HUDEP-2 (cell line): ENCODE measurements at regions not wholly inside any gene's neighbourhood (a gene's known extent, or its start where the extent isn't known, plus 50 kb on each side); places are given as distances from the start of the nearest gene placed in this dataset.

Source experiments
- DNase-seq, 76 experiments: peaks; one replicate each; lab custom pipeline; 2025; ENCODE audit not compliant: unreplicated experiment in 76 of 76; lab: John Stamatoyannopoulos, UW

DNA sequence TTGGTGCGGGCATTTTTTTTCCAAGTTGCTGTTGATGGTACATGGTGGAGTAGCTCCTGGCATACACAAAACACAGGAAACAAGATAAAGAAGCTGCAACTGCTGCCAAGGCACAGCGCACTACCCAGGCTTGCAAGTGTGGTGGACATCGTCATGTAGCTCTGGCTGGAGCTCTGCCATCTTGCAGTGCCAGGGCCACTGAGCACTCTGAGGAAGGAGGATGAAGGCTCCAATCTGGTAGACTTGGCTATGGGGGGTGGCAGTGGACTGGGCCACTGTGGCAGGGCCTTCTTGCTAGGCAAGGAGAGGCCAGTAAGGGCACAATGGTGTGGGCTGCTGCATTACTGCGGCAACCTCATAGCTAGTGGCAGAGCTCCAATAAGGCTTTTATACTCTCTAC lies 263.5 kb downstream of the CENPW start:
- no peak for DNase-seq

DNA sequence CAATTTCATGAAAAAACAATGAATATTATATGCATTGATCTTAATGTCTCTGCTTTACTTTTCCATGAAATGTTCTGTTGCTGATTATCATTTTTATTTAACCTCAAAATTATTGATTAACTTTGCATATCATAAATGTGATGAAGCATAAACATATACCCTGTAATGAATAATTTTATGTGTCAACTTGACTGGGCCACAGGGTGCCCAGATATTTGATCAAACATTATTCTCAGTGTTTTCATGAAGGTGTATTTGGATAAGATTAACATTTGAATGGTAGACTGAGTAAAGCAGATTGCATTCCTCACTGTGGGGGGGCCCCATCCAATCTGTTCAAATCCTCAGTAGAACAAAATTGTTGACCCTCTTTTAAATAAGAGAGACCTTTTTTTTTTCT lies 265.2 kb downstream of the CENPW start:
- DNase-seq, result no peak

DNA sequence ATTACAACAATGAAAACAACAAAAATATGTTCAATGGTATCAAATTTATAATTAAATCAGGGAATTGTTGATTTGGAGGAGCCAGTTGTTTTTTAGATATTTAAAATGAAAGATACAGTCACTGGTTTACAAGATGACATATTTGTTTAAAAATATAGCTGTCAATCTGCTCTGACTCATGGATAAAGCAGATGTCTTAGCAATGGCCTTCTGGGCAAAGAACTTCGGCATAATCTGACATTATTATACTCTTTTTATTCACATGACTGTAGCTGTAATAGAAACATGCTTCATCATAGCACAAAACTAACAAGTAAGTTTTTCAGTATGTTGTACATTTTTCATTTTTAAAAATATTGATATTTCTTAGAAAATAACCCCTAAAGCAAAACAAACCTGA lies 267.4 kb downstream of the CENPW start:
- DNase-seq, result no peak

DNA sequence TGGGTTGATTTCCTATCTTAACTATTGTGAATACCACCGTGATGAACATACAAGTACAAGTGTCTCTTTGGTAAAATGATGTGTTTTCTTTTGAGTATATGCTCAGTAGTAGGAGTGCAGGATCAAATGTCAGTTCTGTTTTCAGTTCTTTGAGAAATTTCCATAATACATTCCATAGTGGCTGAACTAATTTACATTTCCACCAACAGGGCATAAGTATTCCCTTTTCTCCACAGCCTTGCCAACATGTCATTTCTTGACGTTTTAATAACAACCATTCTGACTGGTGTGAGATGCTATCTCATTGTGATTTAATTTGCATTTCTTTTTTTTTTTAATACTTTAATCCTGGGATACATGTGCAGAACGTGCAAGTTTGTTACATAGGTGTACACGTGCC lies 268.8 kb downstream of the CENPW start:
- no peak for DNase-seq

DNA sequence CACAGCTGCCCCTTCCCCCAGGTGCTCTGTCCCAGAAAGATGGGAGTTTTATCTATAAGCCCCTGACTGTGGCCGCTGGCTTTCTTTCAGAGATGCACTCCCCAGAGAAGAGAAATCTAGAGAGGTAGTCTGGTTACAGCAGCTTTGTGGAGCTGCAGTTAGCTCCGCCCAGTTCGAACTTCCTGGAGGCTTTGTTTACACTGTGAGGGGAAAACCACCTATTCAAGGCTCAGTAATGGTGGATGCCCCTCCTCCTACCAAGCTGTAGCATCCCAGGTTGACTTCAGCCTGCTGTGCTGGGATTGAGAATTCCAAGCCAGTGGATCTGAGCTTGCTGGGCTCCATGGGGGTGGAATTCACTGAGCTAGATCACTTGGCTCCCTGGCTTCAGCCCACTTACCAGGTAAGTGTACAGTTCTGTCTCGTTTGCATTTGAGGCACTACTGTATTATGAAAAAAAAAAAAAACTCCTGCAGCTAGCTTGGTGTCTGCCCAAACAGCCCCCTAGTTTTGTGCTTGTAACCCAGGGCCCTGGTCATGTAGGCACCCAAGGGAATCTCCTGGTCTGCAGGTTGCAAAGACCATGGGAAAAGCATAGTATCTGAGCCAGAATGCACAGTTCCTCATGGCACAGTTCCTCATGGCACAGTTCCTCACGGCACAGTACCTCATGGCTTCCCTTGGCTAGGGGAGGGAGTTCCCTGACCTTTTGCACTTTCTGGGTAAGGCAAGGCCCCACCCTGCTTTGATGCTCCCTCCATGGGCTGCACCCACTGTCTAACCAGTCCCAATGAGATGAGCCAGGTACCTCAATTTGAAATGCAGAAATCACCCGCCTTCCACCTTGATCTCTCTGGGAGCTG lies 275.0 kb downstream of the CENPW start:
- DNase-seq, result no peak

DNA sequence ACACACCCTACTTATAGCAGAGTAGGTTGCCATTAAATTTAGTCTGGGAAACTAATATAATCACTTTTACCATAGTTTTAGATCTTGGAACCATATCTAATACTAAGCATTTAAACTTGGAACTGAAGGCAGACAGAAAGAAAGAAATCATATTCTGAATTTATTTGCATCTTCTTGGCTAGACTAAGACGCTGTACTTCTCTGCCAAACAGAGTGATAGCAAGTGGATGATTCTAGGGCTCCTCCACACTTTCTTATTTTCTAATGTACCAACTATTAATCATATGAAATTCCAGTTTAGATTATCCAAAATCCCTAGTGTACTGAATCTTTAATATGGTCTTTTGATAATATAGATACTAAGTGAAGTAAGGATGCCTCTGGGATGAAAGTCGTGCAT lies 277.0 kb downstream of the CENPW start:
- DNase-seq, result no peak

DNA sequence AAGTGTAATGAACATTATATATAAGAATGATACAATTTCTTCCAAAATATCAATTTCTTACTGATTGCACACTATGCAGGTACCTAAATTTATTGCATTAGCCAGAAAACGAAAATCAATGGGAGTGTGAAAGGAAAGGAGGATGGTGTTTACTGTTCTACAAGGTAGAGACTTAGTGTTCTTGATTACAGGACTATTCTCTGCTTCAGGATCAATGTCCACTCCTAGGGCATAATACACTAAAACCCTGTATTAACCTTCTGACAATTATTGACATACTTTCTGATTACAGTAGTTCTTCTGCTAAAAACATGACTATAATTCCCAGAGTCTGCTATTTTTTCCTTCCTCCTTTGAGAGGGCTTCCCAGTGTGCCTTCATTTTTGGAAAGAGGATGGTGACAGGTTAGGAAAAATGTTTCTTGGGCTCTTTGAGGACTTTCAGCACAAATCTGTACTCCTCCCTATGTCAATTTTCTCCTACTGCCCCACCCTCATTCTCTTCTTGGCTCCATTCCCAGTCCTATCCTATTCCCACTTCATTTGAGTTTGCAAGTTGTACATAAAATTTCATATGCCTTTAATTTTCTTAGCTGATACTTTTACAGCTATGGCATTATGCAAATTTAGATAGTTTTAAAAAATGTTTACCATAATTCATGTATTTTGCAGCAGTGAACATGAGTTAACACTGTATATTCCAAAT lies 278.9 kb downstream of the CENPW start:
- DNase-seq, result no peak

DNA sequence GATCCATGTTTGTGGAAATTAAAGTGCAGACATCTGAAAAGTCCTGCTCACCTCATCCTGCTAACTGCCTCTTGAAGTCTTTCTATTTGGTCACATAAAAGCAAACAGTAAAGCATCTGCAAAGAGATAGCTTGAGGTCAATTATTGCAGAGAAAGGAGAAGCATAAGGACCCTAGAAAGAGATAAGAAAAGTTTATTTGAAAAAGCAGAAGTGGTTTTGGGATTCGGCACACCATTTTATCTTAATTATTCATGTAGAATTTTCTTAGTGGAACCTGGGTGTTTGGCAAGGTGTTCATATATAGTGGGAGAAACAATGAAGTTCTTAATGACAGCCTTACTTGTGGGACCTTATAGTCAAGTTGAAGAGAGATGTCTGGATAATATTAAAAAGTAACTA lies 280.8 kb downstream of the CENPW start:
- DNase-seq, result no peak

DNA sequence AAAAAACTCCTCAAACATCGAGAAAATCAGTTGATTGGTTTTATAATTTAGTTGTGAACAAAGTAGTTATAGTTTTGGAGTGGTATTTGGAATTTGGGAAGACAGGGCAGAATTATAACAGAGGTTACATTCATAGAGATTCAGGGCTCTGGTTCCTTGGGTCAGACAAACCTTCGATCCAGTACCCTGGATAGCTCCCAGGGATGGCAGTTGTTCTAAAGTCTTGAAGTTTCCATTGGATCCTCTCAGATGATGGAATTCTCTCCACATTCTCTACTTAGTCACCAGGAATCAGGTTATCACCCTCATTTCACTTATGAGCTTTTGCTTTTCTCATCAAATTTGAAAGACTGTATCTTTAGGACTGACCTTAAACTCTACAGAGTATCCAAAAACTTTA lies 285.1 kb downstream of the CENPW start:
- DNase-seq, result peak in 3 of 76 experiments; percentile 2 to 11 (median 9)

DNA sequence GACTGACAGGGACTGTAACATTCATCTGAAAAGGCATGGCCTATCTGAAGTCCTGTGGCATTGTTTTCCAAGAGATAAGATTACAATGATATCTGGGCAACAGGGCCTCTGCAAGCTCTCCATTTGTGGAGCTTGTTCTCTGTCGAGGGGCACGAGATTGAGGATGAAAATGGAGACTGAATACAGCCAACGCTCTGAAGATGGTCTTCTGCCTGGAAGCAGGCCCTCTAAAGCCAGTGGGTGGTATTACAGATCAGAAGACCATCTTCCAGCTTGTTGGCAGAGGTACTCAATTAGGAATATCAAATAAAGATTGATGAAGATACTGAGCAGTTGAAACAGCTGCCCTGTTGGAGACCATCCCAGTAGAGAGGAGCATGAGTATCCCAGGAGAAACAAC lies 288.2 kb downstream of the CENPW start:
- DNase-seq, result no peak

DNA sequence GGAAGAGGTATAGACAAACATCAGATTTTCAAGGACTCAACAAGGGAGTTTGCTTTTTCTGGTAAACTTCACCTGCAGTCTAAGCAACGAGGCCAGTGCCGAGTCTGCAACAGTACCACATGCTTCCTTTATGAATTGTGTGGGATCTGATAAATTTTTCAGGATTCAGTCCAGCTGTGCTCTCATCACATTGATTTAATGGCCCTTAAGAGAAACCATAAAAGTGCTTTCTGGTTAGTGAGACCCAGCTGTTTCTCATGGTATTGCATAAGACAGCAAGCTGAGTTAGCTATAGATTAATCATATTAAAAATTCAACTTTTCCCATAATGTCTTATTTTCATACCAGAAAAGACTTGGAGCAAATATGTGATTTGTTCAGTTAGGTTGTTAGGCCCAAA lies 291.4 kb downstream of the CENPW start:
- DNase-seq, result no peak

DNA sequence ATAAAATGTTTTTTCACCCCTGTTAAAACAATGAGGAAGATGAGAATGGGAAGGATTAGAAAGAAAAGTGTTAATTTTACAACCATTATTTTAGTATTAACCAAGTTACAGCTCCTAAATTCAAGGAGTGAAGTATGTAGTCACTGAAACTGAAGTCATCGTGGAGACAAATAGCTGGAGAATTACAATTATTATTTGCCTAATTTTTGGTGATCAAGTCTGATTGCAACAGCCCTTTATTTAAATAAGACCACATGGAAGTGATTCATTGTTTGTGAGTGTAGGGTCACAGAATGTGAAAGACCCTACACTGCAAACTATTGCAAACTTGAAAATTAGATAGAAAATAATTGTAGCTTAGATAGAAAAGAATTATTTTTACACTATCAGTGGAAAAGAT lies 292.4 kb downstream of the CENPW start:
- DNase-seq, result no peak

DNA sequence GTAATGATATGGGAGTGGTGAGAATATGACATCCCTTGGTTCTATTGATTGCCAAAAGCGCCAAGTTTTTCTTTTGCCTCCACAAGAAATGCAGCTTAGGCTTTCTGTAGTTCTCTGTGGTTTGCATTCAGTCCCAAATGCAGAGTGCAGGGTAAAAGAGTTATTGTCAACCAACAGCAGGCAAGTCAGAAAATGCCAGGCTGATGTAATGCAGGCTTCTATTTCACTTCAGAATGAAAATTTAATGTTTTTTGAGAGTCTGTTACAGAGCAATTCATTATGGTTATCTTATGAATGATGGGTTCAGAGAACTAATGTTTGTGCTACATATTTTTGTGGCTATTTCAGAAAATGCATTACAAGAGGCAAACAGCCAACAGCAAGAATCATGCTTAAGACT lies 293.5 kb downstream of the CENPW start:
- no peak for DNase-seq

DNA sequence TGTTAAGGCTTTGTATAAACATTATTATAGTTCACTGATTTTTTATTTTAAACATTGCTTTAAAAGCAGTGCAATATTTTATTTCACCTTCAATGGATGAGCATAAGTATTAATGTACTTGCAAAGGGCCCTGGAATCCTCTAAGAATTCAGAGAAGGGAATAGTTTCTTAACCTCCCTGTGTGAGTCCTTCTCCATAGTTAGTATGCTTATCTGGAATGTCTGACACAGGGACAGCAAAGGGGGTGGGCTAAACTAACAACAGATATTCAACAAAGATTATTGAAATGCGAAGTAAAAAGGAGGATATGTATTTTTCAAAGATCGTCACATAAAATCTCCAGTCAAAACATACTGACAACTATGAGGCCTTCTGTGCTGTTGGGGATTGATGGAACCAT lies 300.4 kb downstream of the CENPW start:
- DNase-seq, result no peak

DNA sequence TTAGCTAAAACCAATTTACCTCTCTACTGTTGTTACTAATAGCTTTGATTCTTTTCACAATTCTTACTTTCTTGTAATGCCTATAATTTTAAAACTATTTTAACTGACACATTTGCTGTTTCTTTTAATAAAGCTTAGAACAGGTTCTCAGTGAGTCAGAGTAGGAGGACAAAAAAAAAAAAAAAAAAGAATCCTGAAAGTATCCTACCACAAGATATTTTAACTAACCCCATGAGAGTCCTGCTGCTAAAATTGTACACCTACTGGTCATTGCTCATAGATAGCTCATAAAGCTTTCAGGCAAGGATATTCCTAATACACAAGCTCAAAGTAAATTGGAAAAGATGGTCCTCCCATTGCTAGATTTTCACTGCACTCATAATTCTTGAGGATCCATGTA lies 301.0 kb downstream of the CENPW start:
- DNase-seq, result no peak

DNA sequence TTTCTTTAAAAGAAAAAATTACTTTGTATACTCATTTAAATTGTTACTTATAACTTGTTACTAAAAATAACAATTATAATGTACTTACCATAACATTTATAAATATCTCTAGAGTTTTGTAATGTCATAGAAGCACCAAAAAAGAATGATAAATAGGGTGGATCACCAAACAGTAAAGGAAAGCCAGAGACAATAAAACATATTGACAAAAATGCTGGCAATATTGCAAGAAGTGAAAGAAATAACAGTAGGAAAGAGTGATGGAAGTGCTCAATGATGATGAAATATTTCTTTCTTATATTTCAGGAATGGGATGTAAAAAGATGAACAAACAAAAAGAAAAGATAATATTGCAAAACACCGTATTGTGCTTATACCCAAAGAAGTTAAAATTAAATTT lies 301.7 kb downstream of the CENPW start:
- DNase-seq, result no peak

DNA sequence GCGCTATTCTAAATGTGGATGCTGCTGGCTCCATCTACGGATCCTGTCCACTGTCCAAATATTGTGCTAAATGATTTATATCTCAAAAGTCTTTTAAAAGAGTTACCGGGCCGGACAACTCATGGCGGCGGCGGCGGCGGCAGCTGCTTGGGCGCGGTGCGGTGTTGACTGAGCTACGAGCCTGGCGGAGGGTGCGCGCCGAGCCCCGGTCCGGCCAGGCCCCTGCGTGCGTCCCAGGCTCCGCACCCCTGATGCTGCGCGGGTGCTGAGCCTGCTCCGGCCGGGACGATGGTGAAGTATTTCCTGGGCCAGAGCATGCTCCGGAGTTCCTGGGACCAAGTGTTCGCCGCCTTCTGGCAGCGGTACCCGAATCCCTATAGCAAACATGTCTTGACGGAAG lies 303.4 kb downstream of the CENPW start:
- no peak for DNase-seq

DNA sequence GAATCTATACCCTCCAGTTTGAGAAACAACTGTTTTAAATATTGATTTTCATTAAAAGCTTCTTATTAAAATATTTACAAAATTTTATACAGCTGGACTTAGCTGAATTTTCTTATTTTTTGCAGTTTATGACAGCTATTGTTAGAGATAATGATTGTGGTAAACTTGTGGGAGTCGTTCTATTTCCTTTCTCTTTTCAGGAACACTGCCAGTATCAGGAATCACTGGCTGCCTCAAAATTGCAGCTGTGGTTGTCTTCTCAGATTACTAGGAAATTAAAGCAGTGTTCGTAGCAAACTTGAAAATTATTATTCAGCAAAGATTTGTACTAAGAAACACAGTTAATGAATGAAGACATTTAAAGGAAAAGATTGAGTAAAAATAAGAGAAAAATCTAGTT lies 311.0 kb downstream of the CENPW start:
- no peak for DNase-seq

DNA sequence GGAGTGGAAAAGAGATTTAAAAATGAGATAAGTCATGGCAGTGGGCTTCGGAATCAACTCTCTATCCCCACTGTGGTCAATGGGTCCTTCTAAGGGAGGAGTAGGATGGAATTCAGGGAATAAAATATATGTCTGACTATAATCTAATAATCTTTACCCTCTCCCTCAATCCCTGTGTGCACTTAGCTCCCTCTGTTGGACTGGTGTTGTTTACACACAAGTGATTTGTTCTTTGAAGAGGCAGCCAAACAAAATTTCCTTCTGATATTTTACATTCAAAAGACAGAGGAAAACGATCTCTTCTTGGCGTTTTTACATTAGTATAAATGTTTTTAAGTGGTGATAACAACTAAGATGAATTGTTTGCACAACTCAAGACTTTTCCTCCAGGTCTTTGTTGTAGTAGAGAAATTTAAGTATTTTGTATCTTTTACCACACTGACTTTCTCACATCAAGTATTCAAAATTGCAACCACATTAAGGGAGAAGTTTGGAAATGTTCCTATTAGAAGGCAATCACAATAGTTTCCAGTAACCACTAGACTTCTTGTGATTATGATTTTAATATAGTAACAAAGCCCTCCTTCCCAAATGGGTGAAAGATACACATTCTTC lies 317.8 kb downstream of the CENPW start:
- peak in 19 of 76 experiments; percentile 3 to 52 (median 21) for DNase-seq

DNA sequence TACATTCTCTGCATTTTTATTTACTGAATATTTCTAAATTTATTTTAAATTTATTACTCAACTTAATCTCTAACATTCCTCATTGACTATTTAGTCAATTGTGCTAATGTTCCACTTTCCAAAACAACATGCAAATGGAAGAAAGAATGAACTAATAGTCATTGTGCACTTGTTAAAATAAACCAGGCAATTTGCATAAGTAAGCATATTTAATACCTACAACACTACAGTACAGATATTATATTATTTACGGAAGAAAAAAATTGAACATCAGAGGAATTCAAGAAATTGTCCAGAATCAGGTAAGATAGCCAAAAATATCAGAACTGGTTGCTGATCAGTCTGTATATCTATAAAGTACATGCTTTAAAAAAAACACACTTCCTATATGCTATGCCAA lies 320.5 kb downstream of the CENPW start:
- no peak for DNase-seq

DNA sequence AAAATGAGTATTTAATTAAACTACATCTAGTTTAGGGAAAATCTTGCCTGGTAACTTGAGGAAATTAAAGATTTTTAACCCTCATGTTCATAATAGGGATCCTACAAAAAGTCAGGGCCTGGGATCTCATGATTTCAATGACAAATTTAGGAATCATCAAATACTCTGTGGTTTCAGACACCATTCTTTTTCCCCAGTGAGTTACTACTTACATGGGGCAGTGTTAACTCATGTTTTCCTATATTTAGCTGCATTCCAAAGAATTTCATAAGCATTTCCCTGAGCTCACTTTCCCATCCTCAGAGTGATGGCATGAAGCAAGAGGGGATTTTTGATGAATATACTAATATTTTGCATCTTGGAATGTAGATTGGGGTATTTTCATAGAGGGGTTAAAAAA lies 321.7 kb downstream of the CENPW start:
- no peak for DNase-seq

DNA sequence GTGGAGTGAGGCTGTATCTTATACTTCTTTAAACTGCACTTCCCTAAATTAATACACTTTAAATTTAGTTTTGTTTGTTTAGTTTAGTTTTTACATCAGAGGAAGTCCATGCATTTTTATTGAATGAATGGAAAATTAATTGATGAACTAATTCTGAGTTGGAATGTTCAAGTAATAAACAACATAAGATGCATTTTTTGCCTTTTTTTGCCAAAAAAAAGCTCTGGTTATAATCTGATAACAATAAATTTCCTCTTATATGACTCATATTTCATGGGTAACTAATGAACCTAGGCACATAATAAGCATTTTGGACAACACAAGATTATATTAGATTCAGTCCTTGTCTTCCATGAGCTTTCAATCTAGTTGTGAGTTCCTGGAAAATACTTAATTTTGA lies 323.1 kb downstream of the CENPW start:
- no peak for DNase-seq
